ENCODE measurements at regions not wholly inside any gene's neighbourhood (a gene's known extent, or its start where the extent isn't known, plus 50 kb on each side); places are given as distances from the start of the nearest gene placed in this dataset.

DNA sequence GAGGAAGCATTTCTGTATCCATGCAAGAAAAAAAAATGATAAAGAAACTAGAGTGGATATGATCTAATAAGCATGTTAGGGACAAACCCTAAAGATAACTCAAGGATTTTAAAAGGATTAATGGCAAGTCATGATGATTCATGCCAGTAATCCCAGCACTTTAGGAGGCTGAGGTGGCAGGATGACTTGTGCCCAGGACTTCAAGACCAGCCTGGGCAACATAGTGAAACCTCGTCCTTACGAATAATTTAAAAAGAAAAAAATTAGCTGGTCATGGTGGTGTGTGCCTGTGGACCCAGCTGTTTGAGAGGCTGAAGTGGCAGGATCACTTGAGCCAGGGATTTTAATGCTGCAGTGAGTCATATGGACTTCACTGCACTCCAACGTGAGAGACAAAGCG is 145.5 kb upstream of the BLID start:
- Histone ChIP-seq H3K27me3 (no peaks in the 10 kb centered on the region), H3K9me3 (no peaks in the 10 kb centered on the region), H3K4me1 (no peaks in the 10 kb centered on the region), H3K36me3 (no peaks in the 10 kb centered on the region), H3K27ac (no peak overlapping the region), H3K4me3 (no peak overlapping the region)
- no peak for DNase-seq
- 89% methylated on average over 4 of the region's 4 CpGs for WGBS, 2 donors
- intact Hi-C loops (cut with DNase I): no loop called here
- no peak for TF ChIP-seq POLR2A (IDR thresholded peaks at IDR 0.05)
- TF ChIP-seq POLR2AphosphoS5 (IDR thresholded peaks at IDR 0.05): no peak
- no peak for TF ChIP-seq EP300 (IDR thresholded peaks at IDR 0.05)
- TF ChIP-seq, protein P1, sequence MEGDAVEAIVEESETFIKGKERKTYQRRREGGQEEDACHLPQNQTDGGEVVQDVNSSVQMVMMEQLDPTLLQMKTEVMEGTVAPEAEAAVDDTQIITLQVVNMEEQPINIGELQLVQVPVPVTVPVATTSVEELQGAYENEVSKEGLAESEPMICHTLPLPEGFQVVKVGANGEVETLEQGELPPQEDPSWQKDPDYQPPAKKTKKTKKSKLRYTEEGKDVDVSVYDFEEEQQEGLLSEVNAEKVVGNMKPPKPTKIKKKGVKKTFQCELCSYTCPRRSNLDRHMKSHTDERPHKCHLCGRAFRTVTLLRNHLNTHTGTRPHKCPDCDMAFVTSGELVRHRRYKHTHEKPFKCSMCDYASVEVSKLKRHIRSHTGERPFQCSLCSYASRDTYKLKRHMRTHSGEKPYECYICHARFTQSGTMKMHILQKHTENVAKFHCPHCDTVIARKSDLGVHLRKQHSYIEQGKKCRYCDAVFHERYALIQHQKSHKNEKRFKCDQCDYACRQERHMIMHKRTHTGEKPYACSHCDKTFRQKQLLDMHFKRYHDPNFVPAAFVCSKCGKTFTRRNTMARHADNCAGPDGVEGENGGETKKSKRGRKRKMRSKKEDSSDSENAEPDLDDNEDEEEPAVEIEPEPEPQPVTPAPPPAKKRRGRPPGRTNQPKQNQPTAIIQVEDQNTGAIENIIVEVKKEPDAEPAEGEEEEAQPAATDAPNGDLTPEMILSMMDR (IDR thresholded peaks at IDR 0.05): no peak

DNA sequence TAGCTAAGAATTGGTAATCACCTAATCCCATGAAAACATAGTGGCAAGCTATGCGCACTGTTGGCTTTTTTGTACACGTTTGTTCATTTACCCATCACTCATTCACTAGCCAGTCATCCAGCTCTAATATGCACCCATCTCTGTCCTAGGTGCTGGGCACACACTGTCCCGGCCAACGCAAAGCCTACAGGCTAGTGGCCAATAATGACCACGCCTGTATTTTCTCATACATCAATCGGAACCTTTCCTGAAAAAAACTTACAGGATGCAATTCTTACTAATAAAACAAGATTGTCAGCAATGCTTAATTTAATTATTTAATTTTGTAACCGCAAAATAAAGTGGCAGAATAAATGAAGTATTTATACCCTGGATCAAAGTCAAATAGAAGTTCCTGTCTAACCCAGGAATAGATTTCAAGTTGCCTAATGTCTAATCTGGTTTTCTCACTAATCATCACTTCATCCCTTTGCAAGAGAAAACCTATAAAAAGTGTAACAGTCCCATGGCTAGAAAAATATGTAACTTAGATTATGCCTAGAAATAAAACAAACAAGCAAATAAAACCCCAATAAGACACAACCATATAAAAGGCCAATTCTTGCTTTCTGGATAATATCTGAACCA is 143.3 kb upstream of the BLID start:
- WGBS, 2 donors: 92% methylated on average over 7 of the region's 7 CpGs
- Histone ChIP-seq H3K9me3 (no peaks in the 10 kb centered on the region), H3K27ac (no peak overlapping the region), H3K27me3 (no peaks in the 10 kb centered on the region), H3K4me1 (no peaks in the 10 kb centered on the region), H3K4me3 (no peak overlapping the region), H3K36me3 (no peaks in the 10 kb centered on the region)
- no peak for DNase-seq
- no peak for TF ChIP-seq EP300 (IDR thresholded peaks at IDR 0.05)
- TF ChIP-seq, protein P1 (IDR thresholded peaks at IDR 0.05): no peak
- no peak for TF ChIP-seq POLR2A (IDR thresholded peaks at IDR 0.05)
- intact Hi-C loops (cut with DNase I): no loop called here

DNA sequence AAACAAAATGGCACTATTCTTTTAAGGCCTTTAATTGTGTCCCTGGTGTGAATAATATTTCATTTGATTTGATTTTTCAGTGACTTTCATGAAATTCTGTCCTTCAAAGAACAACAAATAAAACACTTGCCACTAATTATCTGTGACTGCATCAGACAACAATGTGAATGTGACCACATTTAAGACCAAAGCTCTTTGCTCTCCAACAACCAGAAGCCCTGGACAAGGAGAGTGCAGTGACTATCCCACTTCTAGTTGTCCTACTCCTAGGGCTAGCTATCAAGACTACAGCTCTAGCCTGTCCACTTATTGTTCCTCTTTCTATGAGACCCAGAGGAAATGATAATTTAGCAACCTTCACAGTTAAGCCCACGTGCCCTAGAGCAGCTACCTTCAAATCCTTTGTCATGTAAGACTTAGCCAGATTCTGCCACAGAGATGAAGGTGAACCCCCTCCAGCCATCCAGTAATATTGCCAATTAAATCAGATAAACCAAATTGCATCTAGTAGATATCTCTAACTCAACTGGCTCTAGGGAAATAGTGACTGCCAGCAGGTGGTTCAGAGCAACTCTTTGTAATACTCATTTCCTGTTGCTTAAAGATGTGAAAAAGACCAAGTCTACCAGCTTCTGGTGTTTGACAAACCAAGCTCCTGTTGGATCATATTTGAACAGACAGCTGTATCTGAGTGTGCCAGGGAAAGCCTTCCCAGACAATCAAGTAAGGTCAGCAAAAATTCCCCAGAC is 142.6 kb upstream of the BLID start:
- no peaks in the 10 kb centered on the region for H3K4me1 ChIP-seq
- H3K36me3 ChIP-seq: no peaks in the 10 kb centered on the region
- H3K27me3 ChIP-seq: no peaks in the 10 kb centered on the region
- no peak for TF ChIP-seq EP300 (IDR thresholded peaks at IDR 0.05)
- TF ChIP-seq, protein P1 (IDR thresholded peaks at IDR 0.05): no peak
- no peak overlapping the region for H3K27ac ChIP-seq
- H3K4me3 ChIP-seq: no peak overlapping the region
- intact Hi-C loops (cut with DNase I): no loop called here
- 30 to 31% methylated on average over 1 of the region's 1 CpG for WGBS, 2 donors
- no peaks in the 10 kb centered on the region for H3K9me3 ChIP-seq
- DNase-seq: no peak

DNA sequence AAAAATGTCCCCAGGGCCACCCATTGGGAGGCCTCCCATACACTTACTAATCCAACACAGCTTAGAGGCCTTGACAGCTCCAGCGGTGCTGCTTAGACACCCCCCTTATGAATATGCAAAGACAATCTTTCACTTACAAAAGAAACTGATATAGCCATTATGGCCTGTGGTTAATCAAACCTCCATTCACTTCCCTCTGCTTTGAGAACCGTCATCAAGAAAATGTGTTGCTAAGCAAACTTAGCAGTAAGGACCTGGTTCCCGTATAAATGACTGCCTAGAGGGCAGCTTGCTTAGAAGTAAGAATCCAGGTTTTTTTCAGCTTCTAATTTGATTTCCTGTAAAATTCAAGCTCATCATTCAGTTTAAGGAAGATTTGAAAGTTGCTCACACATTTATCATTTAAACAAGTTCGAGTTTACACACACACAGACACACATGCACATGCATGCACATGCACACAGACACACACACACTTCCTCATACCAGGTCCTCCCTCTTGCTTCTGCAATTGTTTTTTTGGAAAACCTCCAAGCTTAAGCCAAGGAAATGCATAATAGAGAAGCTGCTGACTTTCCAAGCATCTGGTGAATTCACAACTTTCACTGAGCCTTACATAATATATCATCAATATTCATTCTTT is 137.7 kb upstream of the BLID start:
- TF ChIP-seq EP300 (IDR thresholded peaks at IDR 0.05): no peak
- no peak for TF ChIP-seq POLR2A (IDR thresholded peaks at IDR 0.05)
- TF ChIP-seq POLR2AphosphoS5 (IDR thresholded peaks at IDR 0.05): no peak
- TF ChIP-seq, protein P1 (IDR thresholded peaks at IDR 0.05): no peak
- no peak for DNase-seq
- Histone ChIP-seq H3K27ac (no peak overlapping the region), H3K9me3 (no peaks in the 10 kb centered on the region), H3K27me3 (no peaks in the 10 kb centered on the region), H3K36me3 (no peaks in the 10 kb centered on the region), H3K4me3 (no peak overlapping the region), H3K4me1 (no peaks in the 10 kb centered on the region)
- intact Hi-C loops (cut with DNase I): no loop called here
- 37 to 42% methylated on average over 4 of the region's 4 CpGs for WGBS, 2 donors
